Prostate gland (tissue), 2 donors: ENCODE measurements at regions not wholly inside any gene's neighbourhood (a gene's known extent, or its start where the extent isn't known, plus 50 kb on each side); places are given as distances from the start of the nearest gene placed in this dataset.

Source experiments
- DNase-seq: peaks from one replicate; pipeline ENCODE4 v3.0.0-alpha.2; 2019; ENCODE audit warnings: low spot score
- H3K27ac ChIP-seq, 2 donors: fragments of 200-600 bp; sonication (generic); 2 replicates each; pipeline ENCODE4 v1.5.1; 2017 to 2019
- H3K27me3 ChIP-seq: fragments of 200-600 bp; sonication (generic); replicated peaks from 2 replicates; pipeline ENCODE4 v1.5.1; 2019; ENCODE audit not compliant: insufficient read depth
- H3K36me3 ChIP-seq, 2 donors: fragments of 200-600 bp; sonication (generic); 1 replicate in 1 of 2; 2 replicates in 1 of 2; pipeline versions ENCODE4 v1.5.1 to v1.8.1; 2017 to 2019
- H3K4me1 ChIP-seq: fragments of 200-600 bp; sonication (generic); replicated peaks from 2 replicates; pipeline ENCODE4 v1.5.1; 2019
- H3K4me3 ChIP-seq, 2 donors: fragments of 200-600 bp; sonication (generic); 2 replicates each; pipeline ENCODE4 v1.5.1; 2017 to 2019
- H3K9me3 ChIP-seq: fragments of 200-600 bp; sonication (generic); 2 replicates; pipeline ENCODE4 v1.5.1; 2017
- CTCF ChIP-seq, 4 experiments: fragments of 200-600 bp in 2 of 4; fragments of 450-650 bp in 2 of 4; sonication (generic) in 2 of 4; IDR thresholded peaks; 1 replicate in 3 of 4; 2 replicates in 1 of 4; pipeline ENCODE4 v1.5.1; 2016 to 2019; ENCODE audit warnings: antibody characterized with exemption in 4 of 4, mild to moderate bottlenecking in 2 of 4, moderate library complexity in 2 of 4
- POLR2A ChIP-seq: fragments of 450-650 bp; IDR thresholded peaks from one replicate; pipeline ENCODE4 v1.6.1; 2016; ENCODE audit warnings: antibody characterized with exemption, mild to moderate bottlenecking
- POLR2AphosphoS5 ChIP-seq: sonication (generic); formaldehyde crosslinking; IDR thresholded peaks from one replicate; pipeline ENCODE4 v1.6.1; 2017; ENCODE audit warnings: antibody characterized with exemption
- WGBS: methylation state at CpG from one replicate; pipeline ENCODE4 v1.1.5; 2018; 5-methylcytosine and 5-hydroxymethylcytosine counted together
- intact Hi-C: fragments of 100-400 bp; cut with DNase I; formaldehyde crosslinking; loops from one replicate; pipeline ENCODE4 v1.14.2; 2022

DNA sequence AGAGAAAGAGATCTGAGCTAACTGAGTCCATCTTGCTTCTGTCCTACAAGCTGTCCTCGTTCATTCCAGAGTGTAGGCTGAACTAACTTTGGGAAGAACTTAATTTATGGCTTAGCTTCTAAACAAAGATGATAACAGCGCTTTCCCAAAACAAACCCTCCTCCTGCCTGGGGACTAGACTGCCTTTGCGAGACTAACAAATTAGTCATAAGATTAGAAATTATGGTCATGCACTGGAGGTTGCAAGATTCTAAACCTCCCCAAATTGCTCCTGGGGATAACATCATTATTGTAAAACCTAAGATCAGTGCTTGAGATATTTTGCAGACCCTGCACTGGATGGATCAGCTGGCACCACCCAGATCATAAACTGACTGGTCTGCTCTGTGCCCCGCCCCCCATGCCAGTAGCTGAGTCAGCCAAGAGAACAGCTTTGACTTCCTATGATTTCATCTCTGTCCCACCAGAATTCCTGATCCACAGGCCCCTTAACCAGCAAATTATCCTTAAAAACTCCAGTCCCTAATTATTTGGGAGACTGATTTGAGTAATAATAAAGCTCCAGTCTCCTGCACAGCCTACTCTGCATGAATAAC, 883.3 kb downstream of the TRIML1 start:
- 55% methylated on average over 4 of the region's 4 CpGs for WGBS
- Histone ChIP-seq H3K27me3 (no peaks in the 10 kb centered on the region), H3K4me3 (no peak overlapping the region), H3K27ac (no peak overlapping the region), H3K36me3 (no peaks in the 10 kb centered on the region), H3K4me1 (no peaks in the 10 kb centered on the region), H3K9me3 (no peaks in the 10 kb centered on the region)
- no peak for DNase-seq
- TF ChIP-seq CTCF (IDR thresholded peaks at IDR 0.05) (no peak), POLR2AphosphoS5 (no peak), POLR2A (no peak)
- intact Hi-C loops = no loop called here

GRCh38 chr4:189029976-189030504, 890.8 kb downstream of the TRIML1 start:
- TF ChIP-seq POLR2A (no peak), CTCF (IDR thresholded peaks at IDR 0.05) (no peak), POLR2AphosphoS5 (no peak)
- WGBS = 69% methylated on average over 9 of the region's 9 CpGs
- no peak overlapping the region for H3K27ac ChIP-seq
- no peak overlapping the region for H3K4me3 ChIP-seq
- H3K9me3 ChIP-seq = no peaks in the 10 kb centered on the region
- intact Hi-C loops = no loop called here
- no peaks in the 10 kb centered on the region for H3K27me3 ChIP-seq
- no peaks in the 10 kb centered on the region for H3K4me1 ChIP-seq
- no peak for DNase-seq
- no peaks in the 10 kb centered on the region for H3K36me3 ChIP-seq

- Histone ChIP-seq H3K4me3 (no peak overlapping the region), H3K36me3 (no peaks in the 10 kb centered on the region), H3K27me3 (no peaks in the 10 kb centered on the region), H3K27ac (no peak overlapping the region), H3K4me1 (no peaks in the 10 kb centered on the region), H3K9me3 (no peaks in the 10 kb centered on the region)
- TF ChIP-seq CTCF (IDR thresholded peaks at IDR 0.05) (no peak), POLR2A (no peak), POLR2AphosphoS5 (no peak)
- intact Hi-C loops = no loop called here
- 72% methylated on average over 10 of the region's 10 CpGs for WGBS
- no peak for DNase-seq
Measured at GRCh38 chr4:189032606-189033338, 893.5 kb downstream of the TRIML1 start.

DNA sequence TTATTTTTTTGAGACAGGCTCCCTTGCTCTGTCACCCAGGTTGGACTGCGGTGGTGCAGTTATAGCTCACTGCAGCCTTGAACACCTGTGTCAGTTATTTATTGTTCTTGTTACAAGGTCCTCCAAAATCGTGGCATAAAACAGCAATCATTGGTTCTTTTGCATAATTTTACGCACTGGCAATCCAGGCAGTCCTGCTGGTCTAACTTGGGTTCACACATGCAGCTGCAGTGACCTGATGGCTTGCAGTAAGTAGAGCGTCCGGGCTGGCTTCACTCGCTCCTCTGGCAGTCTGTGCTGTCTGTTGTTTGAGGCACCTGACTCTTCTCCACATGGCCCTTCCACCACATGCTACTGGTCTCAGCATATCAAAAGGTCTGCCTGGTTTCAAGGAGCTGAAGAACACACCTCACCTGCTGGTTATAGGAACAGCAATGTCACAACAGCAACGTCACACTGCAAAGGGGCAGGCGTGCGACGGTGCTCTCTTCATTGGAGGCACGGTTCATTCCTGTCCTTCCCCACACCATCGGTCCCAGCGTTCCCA, 894.6 kb downstream of the TRIML1 start:
- H3K4me1 ChIP-seq = no peaks in the 10 kb centered on the region

More for the DNA sequence above, 894.6 kb downstream of the TRIML1 start:
- H3K27me3 ChIP-seq = no peaks in the 10 kb centered on the region
- H3K4me3 ChIP-seq = no peak overlapping the region
- H3K9me3 ChIP-seq = no peaks in the 10 kb centered on the region
- no peaks in the 10 kb centered on the region for H3K36me3 ChIP-seq
- DNase-seq = no peak
- 89% methylated on average over 13 of the region's 13 CpGs for WGBS
- H3K27ac ChIP-seq = no peak overlapping the region
- TF ChIP-seq CTCF (IDR thresholded peaks at IDR 0.05) (no peak), POLR2AphosphoS5 (no peak), POLR2A (no peak)
- intact Hi-C loops = no loop called here
